ENCODE measurements at regions not wholly inside any gene's neighbourhood (a gene's known extent, or its start where the extent isn't known, plus 50 kb on each side); places are given as distances from the start of the nearest gene placed in this dataset.

DNA sequence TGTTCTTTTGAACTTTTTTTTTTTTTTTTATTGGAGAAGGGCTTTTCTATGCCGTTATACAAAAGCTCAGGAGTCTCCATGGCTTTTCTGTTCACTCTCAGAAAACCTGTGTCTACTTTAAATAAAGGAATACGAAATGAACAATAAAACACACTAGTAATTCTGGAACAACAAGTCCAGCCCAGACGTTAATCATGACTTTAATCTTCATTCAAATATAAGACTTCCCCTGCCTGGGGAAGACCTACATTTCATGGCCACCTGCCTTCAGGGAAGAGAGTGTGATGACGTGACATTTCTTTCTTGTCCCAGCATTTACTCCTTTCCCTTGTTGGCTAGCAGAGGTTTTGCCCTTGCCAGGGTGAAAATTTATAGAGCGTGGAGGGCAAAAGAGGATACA lies 564.5 kb downstream of the PDCD6IP start:
- H3K36me3 Mint-ChIP-seq (ENCODE audit: insufficient read depth, unreplicated experiment) = no peaks in the 10 kb centered on the region
- H3K27me3 Mint-ChIP-seq (ENCODE audit: insufficient read depth, unreplicated experiment) = no peaks in the 10 kb centered on the region
- no peak overlapping the region for H3K27ac Mint-ChIP-seq (ENCODE audit: low read depth, unreplicated experiment)
- CTCF ChIA-PET = interaction anchor here (0.7 to 1.1 kb wide), 2 partner anchors 17 to 103 kb away, joined by 3 read pairs; no protein-coding TSS in a partner anchor
- intact Hi-C loops (cut with micrococcal nuclease) = no loop called here
- DNase-seq (ENCODE audit: unreplicated experiment) = no peak
- H3K4me1 Mint-ChIP-seq (ENCODE audit: insufficient read depth, unreplicated experiment) = no peaks in the 10 kb centered on the region
- no peaks in the 10 kb centered on the region for H3K9me3 Mint-ChIP-seq (ENCODE audit: unreplicated experiment)
- no peak overlapping the region for H3K4me3 Mint-ChIP-seq (ENCODE audit: unreplicated experiment)
- TF ChIP-seq, protein P1, sequence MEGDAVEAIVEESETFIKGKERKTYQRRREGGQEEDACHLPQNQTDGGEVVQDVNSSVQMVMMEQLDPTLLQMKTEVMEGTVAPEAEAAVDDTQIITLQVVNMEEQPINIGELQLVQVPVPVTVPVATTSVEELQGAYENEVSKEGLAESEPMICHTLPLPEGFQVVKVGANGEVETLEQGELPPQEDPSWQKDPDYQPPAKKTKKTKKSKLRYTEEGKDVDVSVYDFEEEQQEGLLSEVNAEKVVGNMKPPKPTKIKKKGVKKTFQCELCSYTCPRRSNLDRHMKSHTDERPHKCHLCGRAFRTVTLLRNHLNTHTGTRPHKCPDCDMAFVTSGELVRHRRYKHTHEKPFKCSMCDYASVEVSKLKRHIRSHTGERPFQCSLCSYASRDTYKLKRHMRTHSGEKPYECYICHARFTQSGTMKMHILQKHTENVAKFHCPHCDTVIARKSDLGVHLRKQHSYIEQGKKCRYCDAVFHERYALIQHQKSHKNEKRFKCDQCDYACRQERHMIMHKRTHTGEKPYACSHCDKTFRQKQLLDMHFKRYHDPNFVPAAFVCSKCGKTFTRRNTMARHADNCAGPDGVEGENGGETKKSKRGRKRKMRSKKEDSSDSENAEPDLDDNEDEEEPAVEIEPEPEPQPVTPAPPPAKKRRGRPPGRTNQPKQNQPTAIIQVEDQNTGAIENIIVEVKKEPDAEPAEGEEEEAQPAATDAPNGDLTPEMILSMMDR (IDR thresholded peaks at IDR 0.05; ENCODE audit: unreplicated experiment) = no peak
- POLR2A ChIA-PET = no interaction called here
- no TSS peak for BruUV-seq (replicated peaks)

DNA sequence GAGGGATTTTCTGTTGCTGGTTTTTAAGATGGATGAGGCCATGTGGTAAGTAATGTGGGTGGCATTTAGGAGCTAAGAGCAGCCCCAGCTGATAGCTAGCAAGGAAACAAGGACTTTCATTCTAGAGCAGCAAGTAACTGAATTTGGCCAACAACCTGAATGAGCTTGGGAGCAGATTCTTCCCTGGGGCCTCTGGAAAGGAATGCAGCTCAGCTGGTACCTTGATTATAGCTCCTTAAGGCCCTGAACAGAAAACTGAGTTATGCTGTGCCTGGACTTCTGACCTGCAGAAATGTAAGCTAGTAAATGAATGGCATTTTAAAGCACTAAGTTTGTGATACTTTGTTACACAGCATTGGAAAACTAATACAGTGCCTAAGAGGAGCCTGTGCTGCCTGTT lies 565.5 kb downstream of the PDCD6IP start:
- TF ChIP-seq, protein P1 (IDR thresholded peaks at IDR 0.05; ENCODE audit: unreplicated experiment) = no peak
- no peak for DNase-seq (ENCODE audit: unreplicated experiment)
- Mint-ChIP-seq H3K4me3 (ENCODE audit: unreplicated experiment) (no peak overlapping the region), H3K27me3 (ENCODE audit: insufficient read depth, unreplicated experiment) (no peaks in the 10 kb centered on the region), H3K4me1 (ENCODE audit: insufficient read depth, unreplicated experiment) (no peaks in the 10 kb centered on the region), H3K9me3 (ENCODE audit: unreplicated experiment) (no peaks in the 10 kb centered on the region), H3K36me3 (ENCODE audit: insufficient read depth, unreplicated experiment) (no peaks in the 10 kb centered on the region), H3K27ac (ENCODE audit: low read depth, unreplicated experiment) (no peak overlapping the region)
- CTCF ChIA-PET = no interaction called here
- BruUV-seq (replicated peaks) = no TSS peak
- POLR2A ChIA-PET = no interaction called here
- intact Hi-C loops (cut with micrococcal nuclease) = no loop called here

DNA sequence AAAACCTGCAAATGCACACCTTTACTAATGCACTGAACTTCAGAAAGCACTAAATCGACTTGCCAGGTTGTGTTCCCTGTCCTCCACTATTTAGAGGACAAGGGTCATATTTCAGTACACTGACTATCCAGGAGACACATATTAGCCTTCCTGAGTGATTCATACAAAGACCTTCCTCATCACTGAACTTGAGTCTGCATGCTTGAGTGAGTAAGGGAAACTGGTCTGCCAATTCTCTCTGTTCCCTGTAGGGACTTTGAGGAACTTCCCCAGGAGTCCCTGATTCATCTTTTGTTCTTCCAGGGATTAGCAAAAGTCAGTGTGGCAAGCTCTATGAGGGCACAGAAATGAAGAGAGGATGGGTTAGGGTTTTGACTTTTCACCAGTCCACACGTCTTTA lies 565.9 kb downstream of the PDCD6IP start:
- Mint-ChIP-seq H3K9me3 (ENCODE audit: unreplicated experiment) (no peaks in the 10 kb centered on the region), H3K27me3 (ENCODE audit: insufficient read depth, unreplicated experiment) (no peaks in the 10 kb centered on the region), H3K4me3 (ENCODE audit: unreplicated experiment) (no peak overlapping the region), H3K36me3 (ENCODE audit: insufficient read depth, unreplicated experiment) (no peaks in the 10 kb centered on the region), H3K4me1 (ENCODE audit: insufficient read depth, unreplicated experiment) (no peaks in the 10 kb centered on the region), H3K27ac (ENCODE audit: low read depth, unreplicated experiment) (no peak overlapping the region)
- ChIA-PET CTCF (no interaction called here), POLR2A (no interaction called here)
- DNase-seq (ENCODE audit: unreplicated experiment) = peak; percentile 58
- TF ChIP-seq, protein P1 (IDR thresholded peaks at IDR 0.05; ENCODE audit: unreplicated experiment) = no peak
- intact Hi-C loops (cut with micrococcal nuclease) = no loop called here
- no TSS peak for BruUV-seq (replicated peaks)

DNA sequence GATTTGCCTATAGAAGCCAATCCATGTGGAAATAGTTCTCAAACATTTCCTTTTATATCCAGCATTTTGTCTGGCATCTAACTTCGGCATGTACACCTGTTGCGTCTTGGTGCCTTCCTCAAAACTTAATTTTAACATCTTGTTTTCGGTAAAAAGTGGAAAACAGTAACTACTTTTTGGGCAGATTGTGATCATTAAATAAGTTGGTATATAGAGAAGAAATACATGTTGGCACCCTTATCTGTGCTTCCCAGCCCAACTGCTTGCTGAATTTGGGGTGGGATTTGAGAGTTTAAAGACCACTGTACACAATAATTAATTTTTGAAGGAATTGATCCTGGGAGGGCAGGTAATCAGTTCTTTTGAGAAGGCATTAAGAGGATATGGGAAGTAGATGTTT lies 566.8 kb downstream of the PDCD6IP start:
- H3K4me1 Mint-ChIP-seq (ENCODE audit: insufficient read depth, unreplicated experiment) = no peaks in the 10 kb centered on the region
- ChIA-PET CTCF (no interaction called here), POLR2A (no interaction called here)
- DNase-seq (ENCODE audit: unreplicated experiment) = no peak
- no peaks in the 10 kb centered on the region for H3K9me3 Mint-ChIP-seq (ENCODE audit: unreplicated experiment)
- TF ChIP-seq, protein P1 (IDR thresholded peaks at IDR 0.05; ENCODE audit: unreplicated experiment) = no peak
- H3K4me3 Mint-ChIP-seq (ENCODE audit: unreplicated experiment) = no peak overlapping the region
- no TSS peak for BruUV-seq (replicated peaks)
- no peaks in the 10 kb centered on the region for H3K27me3 Mint-ChIP-seq (ENCODE audit: insufficient read depth, unreplicated experiment)
- H3K36me3 Mint-ChIP-seq (ENCODE audit: insufficient read depth, unreplicated experiment) = no peaks in the 10 kb centered on the region
- intact Hi-C loops (cut with micrococcal nuclease) = no loop called here
- no peak overlapping the region for H3K27ac Mint-ChIP-seq (ENCODE audit: low read depth, unreplicated experiment)
